Karpas-422 (cell line): ENCODE measurements at regions not wholly inside any gene's neighbourhood (a gene's known extent, or its start where the extent isn't known, plus 50 kb on each side); places are given as distances from the start of the nearest gene placed in this dataset.

ENCODE experiments used
- DNase-seq: peaks from one replicate; pipeline ENCODE4 v3.0.0-alpha.2; 2015
- H2AFZ ChIP-seq: fragments of 200-600 bp; sonication (generic); 2 replicates; pipeline ENCODE4 v1.6.1; 2014; ENCODE audit warnings: antibody characterized with exemption, low read length, mixed read lengths
- H3K27ac ChIP-seq: fragments of 200-600 bp; sonication (generic); 2 replicates; pipeline ENCODE4 v1.5.1; 2014; ENCODE audit warnings: mild to moderate bottlenecking, low read length, moderate library complexity
- H3K27me3 ChIP-seq: fragments of 200-600 bp; sonication (generic); 2 replicates; pipeline ENCODE4 v1.6.1; 2014; ENCODE audit warnings: low read length, mixed read lengths
- H3K36me3 ChIP-seq: fragments of 200-600 bp; sonication (generic); 2 replicates; pipeline ENCODE4 v1.6.1; 2014; ENCODE audit warnings: low read length, mixed read lengths; ENCODE audit not compliant: insufficient read depth
- H3K4me1 ChIP-seq: fragments of 200-600 bp; sonication (generic); 2 replicates; pipeline ENCODE4 v1.6.1; 2014; ENCODE audit warnings: mild to moderate bottlenecking, low read length, mixed read lengths
- H3K4me2 ChIP-seq: fragments of 200-600 bp; sonication (generic); 2 replicates; pipeline ENCODE4 v1.6.1; 2014; ENCODE audit warnings: low read length, low read depth, mild to moderate bottlenecking; ENCODE audit not compliant: poor library complexity, severe bottlenecking
- H3K4me3 ChIP-seq: fragments of 200-600 bp; sonication (generic); 2 replicates; pipeline ENCODE4 v1.5.1; 2014; ENCODE audit warnings: mild to moderate bottlenecking, antibody characterized with exemption, low read length, mixed read lengths
- H3K79me2 ChIP-seq: fragments of 200-600 bp; sonication (generic); 2 replicates; pipeline ENCODE4 v1.6.1; 2014; ENCODE audit warnings: mild to moderate bottlenecking, low read length, mixed read lengths
- H3K9ac ChIP-seq: fragments of 200-600 bp; sonication (generic); 2 replicates; pipeline ENCODE4 v1.6.0; 2014; ENCODE audit warnings: low read length
- H3K9me2 ChIP-seq: fragments of 200-600 bp; sonication (generic), shearing (Covaris generic); replicated peaks from 2 replicates; pipeline ENCODE4 v1.6.0; 2014; ENCODE audit warnings: mild to moderate bottlenecking, low read length, moderate library complexity; ENCODE audit not compliant: insufficient read depth
- H3K9me3 ChIP-seq: fragments of 300-700, 200-600 bp; sonication (generic); 2 replicates; pipeline ENCODE4 v1.6.1; 2014; ENCODE audit warnings: low read length, mixed read lengths
- H4K20me1 ChIP-seq: fragments of 200-600 bp; sonication (generic); 2 replicates; pipeline ENCODE4 v1.6.1; 2014; ENCODE audit warnings: mild to moderate bottlenecking, antibody characterized with exemption, low read length, low read depth; ENCODE audit not compliant: insufficient read depth

DNA sequence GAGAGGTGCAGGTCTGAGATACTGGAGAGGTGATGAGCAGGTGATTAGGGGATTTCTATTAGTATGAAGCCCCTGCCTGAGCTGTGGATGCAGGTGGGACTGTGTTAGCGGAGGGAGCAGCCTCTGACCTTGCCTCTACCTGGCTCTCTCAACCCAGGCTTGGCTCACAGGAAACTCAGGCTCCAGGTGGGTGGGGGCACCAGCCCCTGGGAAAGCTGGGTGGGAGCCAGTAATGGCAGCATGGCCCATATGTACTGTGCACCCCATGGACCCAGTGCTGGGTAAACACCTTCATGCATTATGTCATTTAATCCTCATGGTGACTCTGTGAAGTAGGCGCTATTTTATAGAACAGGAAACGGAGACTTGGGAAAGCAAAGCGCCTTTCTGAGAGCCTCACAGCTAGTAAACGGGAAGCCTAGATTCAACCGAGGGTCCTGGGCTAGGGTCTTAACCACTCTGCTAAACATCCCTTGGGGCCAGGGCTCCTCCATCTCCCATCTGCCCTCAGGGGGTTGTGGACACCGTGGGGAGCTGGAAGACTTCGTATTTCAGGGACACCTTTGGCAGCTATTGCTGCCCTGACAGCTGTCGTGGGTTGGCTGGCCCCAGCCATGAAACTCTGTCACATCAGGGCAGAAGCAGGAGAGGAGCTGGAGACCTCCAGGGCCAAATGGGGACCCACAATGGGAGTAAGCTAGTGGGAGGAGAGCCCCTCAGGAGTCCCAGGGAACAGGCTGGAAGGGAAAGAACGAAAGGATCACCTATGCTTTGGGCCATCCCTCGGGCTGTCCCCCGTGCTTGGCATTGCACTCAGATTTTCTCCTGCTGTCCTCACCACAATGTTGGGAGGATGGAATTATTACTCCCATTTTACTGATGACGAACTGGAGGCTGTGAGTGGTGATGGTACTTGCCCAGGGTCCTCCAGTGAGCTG, 59.6 kb upstream of the CSF3R start:
- H3K36me3 ChIP-seq: no peaks in the 10 kb centered on the region
- no peaks in the 10 kb centered on the region for H3K9me3 ChIP-seq
- no peaks in the 10 kb centered on the region for H3K79me2 ChIP-seq
- no peak overlapping the region for H3K4me2 ChIP-seq
- no peaks in the 10 kb centered on the region for H3K9me2 ChIP-seq
- H2AFZ ChIP-seq: no peak overlapping the region
- no peaks in the 10 kb centered on the region for H3K27me3 ChIP-seq
- H4K20me1 ChIP-seq: no peaks in the 10 kb centered on the region
- H3K4me3 ChIP-seq: no peak overlapping the region
- no peaks in the 10 kb centered on the region for H3K4me1 ChIP-seq
- no peak overlapping the region for H3K27ac ChIP-seq
- no peak for DNase-seq
- H3K9ac ChIP-seq: no peak overlapping the region

DNA sequence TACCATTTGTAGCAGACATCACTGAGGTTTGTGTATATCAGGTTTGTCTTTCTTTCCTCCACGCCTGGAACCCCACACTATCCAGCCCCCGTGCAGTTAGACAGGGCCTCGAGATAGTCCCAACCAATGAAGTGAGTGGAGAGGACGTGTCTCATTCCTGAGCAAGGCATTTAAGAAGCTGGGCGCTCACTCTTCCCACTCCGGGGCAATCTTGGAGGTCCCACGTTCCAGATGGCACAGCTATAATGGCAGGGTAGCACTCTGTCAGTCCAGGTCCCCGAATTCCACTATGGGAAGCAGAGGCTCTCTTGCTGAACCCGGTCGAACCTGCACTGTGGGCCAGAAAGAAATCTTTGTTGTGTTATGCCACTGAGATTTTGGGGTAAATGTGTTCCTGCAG, 57.3 kb upstream of the CSF3R start:
- Histone ChIP-seq H4K20me1 (no peaks in the 10 kb centered on the region), H3K9me2 (no peaks in the 10 kb centered on the region), H3K27ac (no peak overlapping the region), H3K4me3 (no peak overlapping the region), H3K9me3 (no peaks in the 10 kb centered on the region), H3K36me3 (no peaks in the 10 kb centered on the region), H3K27me3 (no peaks in the 10 kb centered on the region), H3K9ac (no peak overlapping the region), H2AFZ (no peak overlapping the region), H3K79me2 (no peaks in the 10 kb centered on the region), H3K4me1 (no peaks in the 10 kb centered on the region), H3K4me2 (no peak overlapping the region)
- DNase-seq: no peak

DNA sequence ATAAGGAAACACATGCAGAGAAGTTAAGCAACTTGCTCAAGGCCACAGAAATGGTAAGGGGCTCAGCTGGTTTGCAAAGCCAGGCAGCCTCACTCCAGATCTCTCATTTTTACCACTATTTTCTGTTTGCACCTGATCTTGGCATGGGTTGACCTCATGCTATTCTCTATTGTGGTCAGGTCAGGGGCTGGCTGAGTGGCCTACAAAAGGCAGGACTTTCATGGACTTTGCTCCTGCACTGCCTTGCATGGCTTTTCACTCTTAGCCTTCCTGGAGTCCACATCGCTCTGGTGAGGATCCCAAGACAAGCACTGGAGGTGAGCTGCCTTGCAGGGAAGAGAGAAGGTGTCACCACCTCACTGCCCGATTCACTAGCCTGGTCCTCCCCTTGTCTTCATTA, 56.8 kb upstream of the CSF3R start:
- no peaks in the 10 kb centered on the region for H3K4me1 ChIP-seq
- H3K27ac ChIP-seq: no peak overlapping the region
- no peak overlapping the region for H3K9ac ChIP-seq
- no peak overlapping the region for H3K4me3 ChIP-seq
- no peak overlapping the region for H2AFZ ChIP-seq
- H3K27me3 ChIP-seq: no peaks in the 10 kb centered on the region
- no peak for DNase-seq
- H4K20me1 ChIP-seq: no peaks in the 10 kb centered on the region
- H3K36me3 ChIP-seq: no peaks in the 10 kb centered on the region
- no peaks in the 10 kb centered on the region for H3K9me3 ChIP-seq
- H3K4me2 ChIP-seq: no peak overlapping the region
- no peaks in the 10 kb centered on the region for H3K9me2 ChIP-seq
- no peaks in the 10 kb centered on the region for H3K79me2 ChIP-seq

DNA sequence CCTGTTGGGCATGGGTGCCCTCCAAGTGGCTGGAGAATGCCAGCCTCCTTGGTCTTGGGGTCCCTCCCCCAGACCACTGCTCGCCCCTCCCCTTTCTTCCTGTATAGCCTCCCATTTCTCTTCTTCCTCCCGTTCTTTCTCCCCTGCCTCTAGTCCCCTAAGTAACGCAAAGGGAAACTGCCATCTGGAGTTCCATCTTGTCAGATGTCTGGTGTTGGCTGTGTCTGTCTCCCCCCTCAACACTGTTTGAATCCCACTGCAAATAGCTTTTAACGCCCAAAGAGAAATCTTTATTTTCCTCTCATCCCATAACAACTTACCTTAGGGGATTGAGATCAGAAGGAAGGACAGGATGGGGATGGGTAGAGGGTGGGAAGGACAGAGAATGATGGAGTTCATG, 55.3 kb upstream of the CSF3R start:
- no peaks in the 10 kb centered on the region for H3K27me3 ChIP-seq
- H3K4me2 ChIP-seq: no peak overlapping the region
- H3K9ac ChIP-seq: no peak overlapping the region
- H3K4me1 ChIP-seq: no peaks in the 10 kb centered on the region
- no peaks in the 10 kb centered on the region for H3K9me2 ChIP-seq
- H3K79me2 ChIP-seq: no peaks in the 10 kb centered on the region
- H2AFZ ChIP-seq: no peak overlapping the region
- H4K20me1 ChIP-seq: no peaks in the 10 kb centered on the region
- no peak overlapping the region for H3K27ac ChIP-seq
- no peaks in the 10 kb centered on the region for H3K36me3 ChIP-seq
- no peaks in the 10 kb centered on the region for H3K9me3 ChIP-seq
- no peak for DNase-seq
- no peak overlapping the region for H3K4me3 ChIP-seq

DNA sequence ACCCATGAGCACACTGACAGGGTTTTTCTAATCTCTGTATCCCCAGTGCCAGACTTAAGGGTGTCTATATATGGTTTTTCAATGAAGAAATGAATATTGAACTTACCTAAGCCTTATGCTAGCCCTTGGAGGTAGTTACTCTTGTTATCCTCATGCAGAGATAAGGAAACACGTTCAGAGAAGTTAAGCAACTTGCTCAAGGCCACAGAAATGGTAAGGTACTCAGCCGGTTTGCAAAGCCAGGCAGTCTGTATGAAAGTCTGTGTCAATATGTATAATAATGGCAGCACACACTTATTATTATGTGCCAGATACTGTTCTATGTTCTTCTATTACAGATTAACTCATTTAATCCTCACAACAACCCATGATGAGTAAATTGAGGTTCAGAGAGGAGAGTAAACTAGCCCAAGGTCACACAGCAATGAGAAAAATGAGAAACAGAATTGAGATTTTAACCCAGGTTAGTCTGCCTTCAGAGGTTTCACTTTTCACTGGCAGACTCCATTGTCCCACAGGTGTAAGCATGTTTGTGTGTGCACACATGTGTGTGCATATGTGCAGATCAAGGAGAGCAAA, 54.6 kb upstream of the CSF3R start:
- no peaks in the 10 kb centered on the region for H3K79me2 ChIP-seq
- H3K27ac ChIP-seq: no peak overlapping the region
- H3K9ac ChIP-seq: no peak overlapping the region
- no peaks in the 10 kb centered on the region for H3K36me3 ChIP-seq
- no peaks in the 10 kb centered on the region for H3K9me3 ChIP-seq
- no peak overlapping the region for H3K4me2 ChIP-seq
- DNase-seq: no peak
- H2AFZ ChIP-seq: no peak overlapping the region
- H3K4me3 ChIP-seq: no peak overlapping the region
- no peaks in the 10 kb centered on the region for H3K9me2 ChIP-seq
- no peaks in the 10 kb centered on the region for H4K20me1 ChIP-seq
- H3K4me1 ChIP-seq: no peaks in the 10 kb centered on the region
- no peaks in the 10 kb centered on the region for H3K27me3 ChIP-seq

DNA sequence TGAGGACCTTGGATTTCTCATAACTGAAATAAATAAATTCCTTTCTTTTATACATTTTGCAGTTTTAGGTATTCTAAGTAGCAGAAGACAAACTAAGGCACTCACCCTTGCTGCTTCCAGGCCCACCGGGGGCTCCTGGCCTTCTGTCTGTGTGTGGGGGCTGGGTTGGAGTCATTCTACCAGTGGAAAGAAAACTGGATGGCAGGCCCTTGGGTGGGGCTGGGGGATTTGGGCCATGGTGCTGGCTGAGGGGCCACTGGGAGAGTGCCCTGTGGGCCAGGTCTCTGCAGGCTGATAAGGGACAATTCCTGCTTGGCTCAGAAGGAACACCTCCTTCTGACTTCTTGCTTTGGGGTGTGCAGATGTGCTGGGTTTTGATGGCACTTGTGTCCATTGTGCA, 54.0 kb upstream of the CSF3R start:
- DNase-seq: no peak
- H3K4me2 ChIP-seq: no peak overlapping the region
- H3K9me3 ChIP-seq: no peaks in the 10 kb centered on the region
- no peaks in the 10 kb centered on the region for H3K79me2 ChIP-seq
- H3K9me2 ChIP-seq: no peaks in the 10 kb centered on the region
- H3K36me3 ChIP-seq: no peaks in the 10 kb centered on the region
- H2AFZ ChIP-seq: no peak overlapping the region
- H3K27me3 ChIP-seq: no peaks in the 10 kb centered on the region
- no peak overlapping the region for H3K4me3 ChIP-seq
- no peak overlapping the region for H3K9ac ChIP-seq
- no peaks in the 10 kb centered on the region for H4K20me1 ChIP-seq
- H3K27ac ChIP-seq: no peak overlapping the region
- H3K4me1 ChIP-seq: no peaks in the 10 kb centered on the region

DNA sequence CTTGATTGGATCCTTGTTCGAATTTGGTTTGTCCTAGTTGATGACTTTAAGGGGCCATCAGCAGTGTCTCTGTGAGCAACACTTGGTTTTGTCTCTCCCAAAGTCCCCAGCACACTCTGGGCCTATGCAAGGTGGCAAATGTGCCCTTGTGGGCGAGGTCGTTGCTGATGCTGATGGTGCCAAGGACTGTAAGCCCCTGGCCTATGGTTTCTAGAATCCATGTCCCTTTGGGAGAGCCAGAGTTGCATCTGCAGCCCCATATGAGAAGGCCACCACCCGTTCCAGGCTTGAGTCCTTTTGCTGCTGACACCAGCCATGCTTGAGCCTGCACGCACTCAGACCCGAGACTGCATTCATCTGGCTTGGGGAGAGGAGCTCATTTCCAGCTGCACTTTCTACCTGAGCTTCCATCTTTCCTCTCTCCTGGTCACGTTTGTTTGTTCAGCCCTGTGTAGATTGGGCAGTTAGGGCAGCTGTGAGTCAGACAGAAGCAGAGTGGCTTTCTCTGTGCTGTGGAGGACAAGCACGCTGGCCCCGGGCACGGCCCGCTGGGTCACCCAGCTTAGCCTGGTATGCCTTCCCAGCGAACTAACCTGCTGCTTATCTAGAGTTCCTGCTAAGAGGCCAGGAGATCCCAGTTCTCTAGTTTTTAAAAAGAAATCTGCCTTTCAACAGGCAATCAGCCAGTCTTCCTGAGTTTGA, 52.1 kb upstream of the CSF3R start:
- no peak overlapping the region for H3K4me3 ChIP-seq
- H3K27ac ChIP-seq: no peak overlapping the region
- no peaks in the 10 kb centered on the region for H3K4me1 ChIP-seq
- no peaks in the 10 kb centered on the region for H3K36me3 ChIP-seq
- no peaks in the 10 kb centered on the region for H3K27me3 ChIP-seq
- H3K4me2 ChIP-seq: no peak overlapping the region
- no peak overlapping the region for H3K9ac ChIP-seq
- H3K9me3 ChIP-seq: no peaks in the 10 kb centered on the region
- H3K79me2 ChIP-seq: no peaks in the 10 kb centered on the region
- H3K9me2 ChIP-seq: no peaks in the 10 kb centered on the region
- H2AFZ ChIP-seq: no peak overlapping the region
- DNase-seq: no peak
- no peaks in the 10 kb centered on the region for H4K20me1 ChIP-seq

DNA sequence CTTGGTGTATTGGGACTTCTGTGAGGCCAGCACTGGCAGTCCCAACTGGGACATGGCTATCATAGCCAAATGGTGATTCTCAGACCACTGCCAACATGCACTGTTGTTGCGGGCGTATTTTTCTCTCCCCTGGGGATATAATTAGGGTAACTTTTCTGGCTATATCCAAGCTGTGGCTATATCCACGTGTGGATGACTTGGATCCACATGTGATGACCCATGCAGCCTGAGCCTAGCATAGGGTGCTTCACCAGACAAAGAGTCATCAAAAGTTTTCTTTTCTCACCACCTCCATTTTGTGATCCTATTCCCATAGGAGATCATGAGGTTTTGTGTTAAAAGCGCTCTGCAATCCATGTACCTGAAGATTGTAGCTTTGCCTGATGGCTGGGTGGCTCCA, 51.2 kb upstream of the CSF3R start:
- Histone ChIP-seq H3K4me2 (no peak overlapping the region), H4K20me1 (no peaks in the 10 kb centered on the region), H3K9ac (no peak overlapping the region), H3K4me1 (no peaks in the 10 kb centered on the region), H3K9me2 (no peaks in the 10 kb centered on the region), H3K4me3 (no peak overlapping the region), H3K79me2 (no peaks in the 10 kb centered on the region), H3K36me3 (no peaks in the 10 kb centered on the region), H2AFZ (no peak overlapping the region), H3K9me3 (no peaks in the 10 kb centered on the region), H3K27ac (no peak overlapping the region), H3K27me3 (no peaks in the 10 kb centered on the region)
- DNase-seq: no peak
